Nucleus accumbens (tissue), 56 donors: ENCODE measurements at regions not wholly inside any gene's neighbourhood (a gene's known extent, or its start where the extent isn't known, plus 50 kb on each side); places are given as distances from the start of the nearest gene placed in this dataset.

Source experiments
- DNase-seq, 56 donors: peaks; one replicate each; lab custom pipeline; 2025; lab: John Stamatoyannopoulos, UW

DNA sequence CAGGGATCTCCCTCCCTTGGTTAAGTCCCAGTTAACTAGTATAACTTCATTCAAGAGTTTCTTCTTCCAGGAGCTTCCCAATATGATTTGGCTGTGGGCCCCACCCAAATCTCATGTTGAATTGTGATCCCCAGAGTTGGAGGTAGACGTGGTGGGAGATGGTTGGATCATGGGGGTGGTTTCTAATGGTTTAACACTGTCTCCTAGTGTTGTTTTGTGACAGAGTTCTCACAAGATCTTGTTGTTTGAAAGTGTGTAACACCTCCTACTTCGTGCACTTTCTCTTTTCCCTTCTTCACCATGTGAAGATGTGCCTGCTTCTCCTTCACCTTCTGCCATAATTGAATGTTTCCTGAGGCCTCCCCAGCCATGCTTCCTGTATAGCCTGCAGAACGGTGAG lies 251.8 kb upstream of the FGGY start:
- no peak for DNase-seq

DNA sequence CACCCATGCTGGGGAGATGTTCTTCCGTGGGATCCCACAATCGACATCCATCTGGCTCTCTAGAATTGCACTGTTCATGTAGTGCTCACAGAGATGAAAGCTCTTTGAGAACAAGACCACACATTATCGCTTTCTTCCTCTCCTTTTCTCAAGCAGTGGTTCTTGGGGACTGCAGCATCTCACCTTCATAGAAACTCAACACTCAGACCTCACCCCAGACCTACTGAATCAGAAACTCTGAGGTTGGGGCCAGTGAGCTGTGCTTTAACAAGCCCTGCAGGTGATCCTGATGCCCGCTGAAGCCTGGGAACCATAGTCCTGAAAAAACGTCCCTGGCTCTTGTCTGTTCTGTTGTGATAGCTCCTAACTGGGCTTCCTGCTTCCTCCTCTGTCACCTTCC lies 251.3 kb upstream of the FGGY start:
- no peak for DNase-seq

GRCh38 chr1:59046134-59046533 lies 250.8 kb upstream of the FGGY start:
- no peak for DNase-seq

GRCh38 chr1:59046730-59047157 lies 250.2 kb upstream of the FGGY start:
- DNase-seq: no peak

DNA sequence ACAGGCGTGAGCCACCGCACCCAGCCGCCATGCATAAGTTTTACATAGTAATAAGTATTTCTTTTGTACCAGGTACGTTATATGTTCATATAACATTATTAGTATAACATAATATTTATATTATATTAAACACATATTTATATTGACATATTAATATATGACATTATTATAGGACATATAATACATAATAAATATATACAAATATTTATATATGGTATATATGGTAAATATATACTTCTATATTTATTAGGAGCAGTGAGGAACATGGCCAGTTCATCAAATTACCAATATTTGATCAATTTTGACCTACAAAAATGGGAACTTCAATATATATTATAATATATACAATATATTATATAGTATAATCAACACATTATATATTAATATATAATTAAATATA lies 245.9 kb upstream of the FGGY start:
- no peak for DNase-seq

GRCh38 chr1:59052166-59052590 lies 244.7 kb upstream of the FGGY start:
- no peak for DNase-seq

DNA sequence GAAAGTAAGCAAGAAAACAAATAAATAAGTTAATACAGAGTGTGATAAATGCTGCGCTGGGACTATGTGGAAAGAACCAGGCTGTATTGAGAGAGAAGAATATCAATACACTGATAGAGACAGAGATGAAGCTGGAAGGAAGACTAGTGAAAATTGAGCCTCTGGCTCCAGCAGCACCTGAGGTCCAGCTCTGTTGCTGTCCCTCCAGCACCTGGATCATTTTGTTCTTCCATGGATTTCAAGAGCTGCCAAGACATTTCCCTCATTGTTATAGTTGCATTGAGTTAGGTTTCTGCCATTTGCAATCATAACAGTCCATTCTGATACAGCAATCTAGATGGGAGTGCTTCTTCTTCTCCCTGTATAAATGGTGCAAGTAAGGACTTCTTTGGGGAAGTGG lies 242.7 kb upstream of the FGGY start:
- DNase-seq: no peak

DNA sequence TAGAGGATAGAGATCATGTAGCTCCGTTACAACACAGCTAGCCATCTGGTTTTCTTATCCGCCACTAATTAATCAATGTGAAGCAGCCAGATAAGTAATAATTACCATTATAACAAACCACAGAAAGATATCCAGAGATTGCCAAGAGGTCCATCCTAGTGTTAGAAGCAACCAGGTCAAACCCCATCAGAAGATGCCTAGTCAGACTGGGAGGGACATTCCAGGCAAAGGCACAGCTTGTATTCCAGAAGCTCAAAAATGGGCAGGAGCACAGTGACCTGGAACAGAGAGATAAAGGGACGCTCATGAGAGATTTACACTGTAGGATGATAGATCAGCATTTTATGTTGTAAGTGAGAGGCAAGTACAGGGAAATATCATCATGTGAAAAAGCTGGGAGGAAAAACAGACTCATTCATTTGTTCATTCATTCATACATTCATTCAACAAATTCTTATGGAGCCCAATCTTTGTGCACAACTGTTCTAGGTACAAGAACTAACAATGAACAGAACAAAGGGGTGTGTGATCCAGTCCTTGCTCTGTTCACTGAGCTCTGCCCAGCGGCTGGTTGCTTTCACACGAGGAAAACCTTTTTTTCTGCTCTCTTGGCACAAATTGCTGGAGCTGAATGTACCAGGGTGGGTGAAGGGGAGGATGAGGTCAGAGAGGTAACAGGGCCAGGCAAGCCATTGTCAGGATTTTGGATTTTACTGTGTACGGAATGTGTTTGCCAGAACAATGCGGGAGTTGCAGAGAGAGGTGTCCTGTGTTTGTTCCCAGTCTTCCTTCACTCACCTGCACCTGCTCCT lies 240.8 kb upstream of the FGGY start:
- no peak for DNase-seq

- peak in 1 of 56 donors; percentile 10 for DNase-seq
Measured at GRCh38 chr1:59057211-59057694, 239.6 kb upstream of the FGGY start.

DNA sequence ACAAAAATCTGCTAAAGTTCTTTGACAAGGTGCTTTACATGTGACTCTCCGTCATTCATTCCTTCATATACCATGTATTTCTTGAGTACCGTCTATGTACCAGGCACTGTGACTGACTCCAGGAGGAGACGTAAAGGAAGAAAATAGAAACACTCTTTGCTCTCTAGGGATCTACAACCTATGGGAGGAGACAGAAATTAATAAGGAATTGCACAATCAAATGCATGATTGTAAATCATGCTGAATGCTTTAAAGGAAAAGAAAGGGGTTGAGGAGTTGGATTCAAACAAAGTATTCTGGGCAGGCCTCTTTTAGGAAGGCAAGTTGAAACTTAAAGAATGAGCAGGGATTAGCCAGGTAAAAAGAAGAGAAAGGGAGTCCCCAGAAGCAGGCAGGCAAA lies 239.1 kb upstream of the FGGY start:
- DNase-seq: no peak

- no peak for DNase-seq
Measured at GRCh38 chr1:59058665-59059439, 238.0 kb upstream of the FGGY start.

DNA sequence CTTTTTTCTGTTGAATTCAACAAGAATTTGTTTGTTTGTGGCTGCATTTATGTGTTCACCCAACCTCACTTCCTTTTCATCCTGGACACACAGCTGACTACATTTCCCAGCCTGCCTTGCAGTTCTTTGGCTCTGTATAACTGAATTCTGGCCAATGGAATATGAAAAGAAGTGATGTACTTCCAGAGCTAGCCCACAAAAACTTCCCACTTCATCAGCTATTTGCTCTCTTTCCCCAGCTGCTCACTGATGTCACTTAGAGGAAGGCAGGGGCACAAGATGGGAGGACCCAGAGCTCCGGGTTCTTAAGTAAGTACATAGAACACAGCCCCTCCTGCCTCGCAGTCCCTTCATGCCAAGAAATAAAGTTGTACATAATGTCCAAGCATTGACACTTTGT lies 235.0 kb upstream of the FGGY start:
- peak in 3 of 56 donors; percentile 6 to 18 (median 11) for DNase-seq

- no peak for DNase-seq
Measured at GRCh38 chr1:59062743-59063142, 234.2 kb upstream of the FGGY start.

- DNase-seq: no peak
Measured at GRCh38 chr1:59063501-59063900, 233.4 kb upstream of the FGGY start.

- no peak for DNase-seq
Measured at GRCh38 chr1:59064592-59064991, 232.3 kb upstream of the FGGY start.

DNA sequence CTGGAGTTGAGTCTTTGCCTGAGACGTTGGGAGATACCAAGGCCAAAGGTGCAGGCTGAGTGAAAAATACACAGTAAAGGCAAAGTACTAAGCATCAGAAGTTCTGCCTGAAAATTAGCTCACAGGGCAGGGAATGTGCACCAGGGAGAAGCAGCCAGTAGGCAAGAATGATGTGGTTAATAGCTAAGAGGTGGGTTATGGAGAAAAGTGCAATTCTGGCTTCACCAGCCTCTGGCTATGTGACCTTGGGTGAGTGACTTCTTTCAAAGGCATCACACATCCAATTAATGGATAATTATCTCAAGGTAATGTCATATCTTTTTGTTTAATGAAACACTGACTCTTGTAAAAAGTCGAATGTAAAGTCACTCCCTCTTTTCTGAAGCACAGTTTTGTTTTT lies 230.7 kb upstream of the FGGY start:
- DNase-seq: no peak

DNA sequence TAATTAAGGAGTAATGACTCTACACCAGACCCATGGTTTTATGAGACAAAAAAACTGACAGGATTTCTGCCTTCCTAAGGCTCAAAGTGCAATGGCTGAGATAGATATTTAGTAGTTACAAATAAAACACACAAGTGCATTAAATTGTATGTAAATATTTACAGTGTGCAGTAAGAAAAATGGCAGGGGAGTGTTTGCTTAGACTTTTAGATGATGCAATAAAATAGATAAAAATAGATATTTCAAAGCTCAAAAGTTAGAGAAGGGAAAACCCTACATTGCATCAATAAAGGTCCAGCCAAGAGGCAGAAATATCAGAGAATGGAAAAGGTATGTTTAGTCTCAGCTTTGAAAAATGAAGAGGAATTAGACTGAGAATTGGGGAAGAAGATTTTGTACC lies 226.3 kb upstream of the FGGY start:
- no peak for DNase-seq

- DNase-seq: no peak
Measured at GRCh38 chr1:59071289-59071688, 225.6 kb upstream of the FGGY start.

GRCh38 chr1:59071876-59072582 lies 224.9 kb upstream of the FGGY start:
- no peak for DNase-seq

GRCh38 chr1:59072583-59072947 lies 224.3 kb upstream of the FGGY start:
- DNase-seq: peak in 1 of 56 donors; percentile 9

DNA sequence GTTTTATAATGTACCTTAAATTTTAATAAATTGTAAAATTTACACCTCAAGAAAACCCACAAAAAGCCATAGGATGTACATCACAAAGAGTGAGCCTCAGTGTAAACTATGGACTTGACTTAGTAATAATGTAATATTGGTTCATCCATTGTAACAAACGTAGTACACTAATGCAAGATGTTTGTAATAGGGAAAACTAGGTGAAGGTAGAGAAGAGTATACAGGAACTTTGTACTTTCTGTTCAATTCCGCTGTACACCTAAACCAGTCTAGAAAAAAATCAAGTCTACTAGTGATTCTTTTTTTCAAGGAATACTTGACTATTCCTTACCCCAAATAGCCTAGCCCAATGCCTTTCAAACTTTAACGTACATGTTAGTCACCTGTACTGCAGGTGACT lies 222.3 kb upstream of the FGGY start:
- DNase-seq: no peak
